ENCODE measurements at regions not wholly inside any gene's neighbourhood (a gene's known extent, or its start where the extent isn't known, plus 50 kb on each side); places are given as distances from the start of the nearest gene placed in this dataset.

GRCh38 chr21:22691658-22692057, 1693.4 kb downstream of the NCAM2 start:
- TF ChIP-seq POLR2A (IDR thresholded peaks at IDR 0.05), result no peak
- TF ChIP-seq CTCF (IDR thresholded peaks at IDR 0.05), result no peak
